OCI-LY1 (cell line): ENCODE measurements at regions not wholly inside any gene's neighbourhood (a gene's known extent, or its start where the extent isn't known, plus 50 kb on each side); places are given as distances from the start of the nearest gene placed in this dataset.

ENCODE experiments used
- H2AFZ ChIP-seq: fragments of 200-600 bp; sonication (generic), shearing (Covaris generic); 2 replicates; pipeline ENCODE4 v1.6.0; 2014; ENCODE audit warnings: antibody characterized with exemption, mild to moderate bottlenecking, low read length
- H3F3A ChIP-seq: fragments of 200-600 bp; sonication (generic), shearing (Covaris generic); 2 replicates; pipeline ENCODE4 v1.6.0; 2014; ENCODE audit warnings: mild to moderate bottlenecking, antibody characterized with exemption, low read length, moderate library complexity; ENCODE audit not compliant: insufficient read depth
- H3K27ac ChIP-seq: fragments of 200-600 bp; sonication (generic); 2 replicates; pipeline ENCODE4 v1.5.1; 2014; ENCODE audit warnings: low read length, mixed run types, mild to moderate bottlenecking, low read depth; ENCODE audit not compliant: poor library complexity, severe bottlenecking
- H3K27me3 ChIP-seq: fragments of 200-600 bp; sonication (generic); 2 replicates; pipeline ENCODE4 v1.6.0; 2014; ENCODE audit warnings: antibody characterized with exemption, mild to moderate bottlenecking, low read length, moderate library complexity; ENCODE audit not compliant: insufficient read depth
- H3K36me3 ChIP-seq: fragments of 200-600 bp; sonication (generic); 2 replicates; pipeline ENCODE4 v1.6.1; 2014; ENCODE audit warnings: mild to moderate bottlenecking, antibody characterized with exemption, low read length, moderate library complexity, mixed read lengths; ENCODE audit not compliant: insufficient read depth
- H3K4me1 ChIP-seq: fragments of 200-600 bp; sonication (generic); 2 replicates; pipeline ENCODE4 v1.5.1; 2014; ENCODE audit warnings: mild to moderate bottlenecking, low read length, moderate library complexity; ENCODE audit not compliant: insufficient read depth, severe bottlenecking
- H3K4me2 ChIP-seq: fragments of 200-600 bp; sonication (generic), shearing (Covaris generic); 2 replicates; pipeline ENCODE4 v1.6.1; 2014; ENCODE audit warnings: low read length
- H3K4me3 ChIP-seq: fragments of 200-600 bp; sonication (generic); 2 replicates; pipeline ENCODE4 v1.5.1; 2014; ENCODE audit warnings: low read length, low read depth, mild to moderate bottlenecking, mixed read lengths; ENCODE audit not compliant: poor library complexity, severe bottlenecking
- H3K79me2 ChIP-seq: fragments of 200-600 bp; shearing (Covaris generic); 2 replicates; pipeline ENCODE4 v1.6.1; 2016; ENCODE audit warnings: mixed run types, low read length, mixed read lengths; ENCODE audit not compliant: insufficient read depth
- H3K9ac ChIP-seq: fragments of 200-600 bp; sonication (generic), shearing (Covaris generic); 2 replicates; pipeline ENCODE4 v1.6.1; 2014; ENCODE audit warnings: mild to moderate bottlenecking, low read length, mixed read lengths
- H3K9me2 ChIP-seq: fragments of 200-600 bp; sonication (generic), shearing (Covaris generic); 2 replicates; pipeline ENCODE4 v1.6.1; 2014; ENCODE audit warnings: low read depth, mild to moderate bottlenecking, low read length, mixed read lengths
- H3K9me3 ChIP-seq: fragments of 200-600 bp; shearing (Covaris generic); 2 replicates; pipeline ENCODE4 v1.6.1; 2014; ENCODE audit warnings: low read length, mixed read lengths
- H4K20me1 ChIP-seq: fragments of 200-600 bp; sonication (generic), shearing (Covaris generic); 2 replicates; pipeline ENCODE4 v1.6.0; 2016; ENCODE audit warnings: mild to moderate bottlenecking, low read length; ENCODE audit not compliant: insufficient read depth
- EZH2 ChIP-seq: fragments of 200-600 bp; sonication (generic), shearing (Covaris generic); IDR thresholded peaks from 2 replicates; pipeline ENCODE4 v1.8.0; 2017; ENCODE audit warnings: borderline replicate concordance, mixed run types, mild to moderate bottlenecking, antibody characterized with exemption, low read length, moderate library complexity, mixed read lengths
- TF ChIP-seq, protein P1 (sequence below): fragments of 200-600 bp; sonication (generic), shearing (Covaris generic); IDR thresholded peaks from 2 replicates; pipeline ENCODE4 v1.5.1; 2017; ENCODE audit warnings: mild to moderate bottlenecking, antibody characterized with exemption, low read length, moderate library complexity, mixed read lengths

DNA sequence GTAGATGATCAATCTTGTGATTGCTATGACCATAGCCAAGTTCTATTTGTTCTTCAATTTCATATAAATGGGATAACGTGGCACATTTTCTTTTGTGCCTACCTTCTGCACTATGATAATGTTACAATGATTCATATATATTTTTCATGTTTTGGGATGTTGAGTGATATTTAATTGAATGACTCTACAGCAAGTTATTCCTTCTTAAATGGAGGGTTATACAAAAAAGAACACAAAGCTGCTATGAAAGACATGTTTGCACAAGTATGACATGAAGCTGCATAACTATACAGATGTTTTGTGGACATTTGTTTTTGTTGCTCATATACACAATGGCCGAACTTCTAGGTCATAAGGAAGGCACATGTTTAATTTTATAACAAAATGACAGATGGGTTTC lies 356.2 kb downstream of the CBLN2 start:
- Histone ChIP-seq H3K79me2 (no peaks in the 10 kb centered on the region), H3K27me3 (no peaks in the 10 kb centered on the region), H3K27ac (no peak overlapping the region), H3K4me2 (no peak overlapping the region), H3K36me3 (no peaks in the 10 kb centered on the region), H2AFZ (no peak overlapping the region), H4K20me1 (no peaks in the 10 kb centered on the region), H3K4me1 (no peaks in the 10 kb centered on the region), H3F3A (no peaks in the 10 kb centered on the region), H3K9ac (no peak overlapping the region), H3K4me3 (no peak overlapping the region), H3K9me2 (no peaks in the 10 kb centered on the region), H3K9me3 (no peaks in the 10 kb centered on the region)
- TF ChIP-seq, protein P1, sequence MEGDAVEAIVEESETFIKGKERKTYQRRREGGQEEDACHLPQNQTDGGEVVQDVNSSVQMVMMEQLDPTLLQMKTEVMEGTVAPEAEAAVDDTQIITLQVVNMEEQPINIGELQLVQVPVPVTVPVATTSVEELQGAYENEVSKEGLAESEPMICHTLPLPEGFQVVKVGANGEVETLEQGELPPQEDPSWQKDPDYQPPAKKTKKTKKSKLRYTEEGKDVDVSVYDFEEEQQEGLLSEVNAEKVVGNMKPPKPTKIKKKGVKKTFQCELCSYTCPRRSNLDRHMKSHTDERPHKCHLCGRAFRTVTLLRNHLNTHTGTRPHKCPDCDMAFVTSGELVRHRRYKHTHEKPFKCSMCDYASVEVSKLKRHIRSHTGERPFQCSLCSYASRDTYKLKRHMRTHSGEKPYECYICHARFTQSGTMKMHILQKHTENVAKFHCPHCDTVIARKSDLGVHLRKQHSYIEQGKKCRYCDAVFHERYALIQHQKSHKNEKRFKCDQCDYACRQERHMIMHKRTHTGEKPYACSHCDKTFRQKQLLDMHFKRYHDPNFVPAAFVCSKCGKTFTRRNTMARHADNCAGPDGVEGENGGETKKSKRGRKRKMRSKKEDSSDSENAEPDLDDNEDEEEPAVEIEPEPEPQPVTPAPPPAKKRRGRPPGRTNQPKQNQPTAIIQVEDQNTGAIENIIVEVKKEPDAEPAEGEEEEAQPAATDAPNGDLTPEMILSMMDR = no peak
- TF ChIP-seq EZH2 = no peak

DNA sequence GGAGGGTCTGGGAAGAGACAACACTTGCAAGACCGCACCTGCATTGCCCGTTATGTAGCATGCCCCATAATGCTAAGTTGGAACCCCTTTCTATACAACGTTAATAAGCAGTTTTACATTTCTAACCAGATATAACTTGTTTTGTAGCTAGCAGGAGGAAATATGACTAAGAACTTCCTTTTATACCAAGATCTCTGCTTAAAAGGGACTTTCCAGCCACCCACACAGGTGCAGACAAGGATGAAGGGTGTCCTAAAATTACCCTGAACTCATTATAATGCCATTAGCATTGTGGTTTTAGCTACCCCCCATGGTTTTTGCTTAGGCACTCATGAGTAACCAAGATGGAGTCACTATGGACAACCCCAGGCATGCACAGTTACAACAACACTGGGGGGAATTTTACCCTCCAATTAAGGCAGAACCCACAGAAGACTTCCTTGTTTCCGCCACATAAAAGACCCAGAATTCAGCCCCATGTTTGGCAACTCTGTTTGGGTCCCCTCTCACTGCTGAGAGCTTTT lies 362.8 kb downstream of the CBLN2 start:
- H4K20me1 ChIP-seq = no peaks in the 10 kb centered on the region
- H3K9me2 ChIP-seq = no peaks in the 10 kb centered on the region
- no peak overlapping the region for H2AFZ ChIP-seq
- H3K27me3 ChIP-seq = no peaks in the 10 kb centered on the region
- no peaks in the 10 kb centered on the region for H3F3A ChIP-seq
- no peak overlapping the region for H3K9ac ChIP-seq
- H3K4me3 ChIP-seq = no peak overlapping the region
- no peaks in the 10 kb centered on the region for H3K36me3 ChIP-seq
- H3K9me3 ChIP-seq = no peaks in the 10 kb centered on the region
- H3K4me2 ChIP-seq = no peak overlapping the region
- no peaks in the 10 kb centered on the region for H3K4me1 ChIP-seq
- H3K79me2 ChIP-seq = no peaks in the 10 kb centered on the region
- H3K27ac ChIP-seq = no peak overlapping the region
- TF ChIP-seq, protein P1 = no peak
- TF ChIP-seq EZH2 = no peak

DNA sequence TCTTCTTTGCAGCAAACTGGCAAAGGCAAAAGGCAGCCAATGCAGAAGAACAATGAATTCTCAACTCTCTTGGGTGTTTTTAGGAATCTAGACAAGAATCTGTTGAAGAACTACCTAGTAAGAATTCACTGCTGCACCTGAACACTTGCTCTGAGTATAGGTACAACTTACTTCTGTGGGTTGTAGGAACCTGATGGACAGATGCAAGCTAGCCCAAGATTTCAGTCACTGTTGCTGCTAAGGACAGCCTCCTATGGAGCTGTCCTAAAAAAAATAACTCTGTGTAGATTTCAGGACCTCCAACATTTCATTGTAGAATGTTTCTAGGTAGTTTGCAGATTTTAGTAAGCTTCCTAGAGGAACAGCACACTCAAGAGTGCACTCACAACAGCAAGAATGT lies 363.5 kb downstream of the CBLN2 start:
- no peak overlapping the region for H3K4me2 ChIP-seq
- H3K27ac ChIP-seq = no peak overlapping the region
- TF ChIP-seq EZH2 = no peak
- TF ChIP-seq, protein P1 = no peak
- H3F3A ChIP-seq = no peaks in the 10 kb centered on the region
- no peaks in the 10 kb centered on the region for H3K79me2 ChIP-seq
- H3K4me1 ChIP-seq = no peaks in the 10 kb centered on the region
- no peaks in the 10 kb centered on the region for H3K9me2 ChIP-seq
- no peaks in the 10 kb centered on the region for H3K36me3 ChIP-seq
- H3K27me3 ChIP-seq = no peaks in the 10 kb centered on the region
- no peak overlapping the region for H3K9ac ChIP-seq
- H2AFZ ChIP-seq = no peak overlapping the region
- no peaks in the 10 kb centered on the region for H4K20me1 ChIP-seq
- H3K9me3 ChIP-seq = no peaks in the 10 kb centered on the region
- no peak overlapping the region for H3K4me3 ChIP-seq
